ENCODE measurements at regions not wholly inside any gene's neighbourhood (a gene's known extent, or its start where the extent isn't known, plus 50 kb on each side); places are given as distances from the start of the nearest gene placed in this dataset.

GRCh38 chr2:106941372-106941993 is 55.5 kb upstream of the ST6GAL2 start:
- DNase-seq (ENCODE audit: low spot score): no peak
- no peak for FAIRE-seq

- DNase-seq (ENCODE audit: low spot score): no peak
- no peak for FAIRE-seq
Observed at GRCh38 chr2:106943468-106944200, 57.7 kb upstream of the ST6GAL2 start.

DNA sequence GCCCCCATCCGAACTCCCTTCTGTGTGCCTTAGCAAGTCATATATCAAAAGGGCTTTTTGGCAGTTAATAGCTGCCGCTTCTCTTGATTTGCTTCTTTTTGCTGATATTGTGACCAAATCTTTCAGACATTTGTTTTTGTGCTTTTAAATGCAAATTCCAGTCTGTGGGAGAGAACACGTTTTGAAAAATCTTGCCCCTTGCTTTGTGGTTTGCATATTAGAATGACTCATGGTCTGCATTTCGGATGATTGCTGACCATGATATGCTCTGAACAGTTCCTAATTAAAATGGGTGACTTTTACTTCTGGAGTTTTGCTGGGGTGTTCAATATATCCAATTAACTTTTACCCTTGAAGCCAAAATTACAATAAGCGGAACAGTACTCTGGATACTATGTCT is 58.2 kb upstream of the ST6GAL2 start:
- DNase-seq (ENCODE audit: low spot score): no peak
- no peak for FAIRE-seq

- FAIRE-seq (no peak), DNase-seq (ENCODE audit: low spot score) (no peak)
Observed at GRCh38 chr2:106948540-106948939, 62.6 kb upstream of the ST6GAL2 start.

GRCh38 chr2:106953236-106953635 is 67.3 kb upstream of the ST6GAL2 start:
- FAIRE-seq (no peak), DNase-seq (ENCODE audit: low spot score) (no peak)

- FAIRE-seq (no peak), DNase-seq (ENCODE audit: low spot score) (no peak)
Observed at GRCh38 chr2:106953779-106954178, 67.8 kb upstream of the ST6GAL2 start.

DNA sequence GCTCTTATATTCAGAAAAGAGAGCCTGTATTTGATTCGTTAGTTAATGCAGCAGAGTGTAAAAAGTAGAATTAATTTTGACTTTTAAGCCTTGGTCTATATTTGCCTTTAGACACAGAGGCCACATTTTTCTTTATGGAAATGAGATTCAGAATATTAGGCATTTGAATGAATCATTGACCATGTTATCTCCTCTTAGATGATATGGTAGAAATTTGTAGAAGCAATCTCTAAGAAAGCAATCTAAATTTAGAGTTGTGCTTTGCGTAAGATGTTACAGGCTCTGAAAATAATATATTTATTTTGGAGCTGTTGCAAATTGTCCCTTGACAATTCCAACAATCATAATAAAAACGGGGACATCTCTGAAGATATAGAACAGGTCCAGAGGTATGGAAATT is 68.3 kb upstream of the ST6GAL2 start:
- FAIRE-seq (no peak), DNase-seq (ENCODE audit: low spot score) (no peak)

DNA sequence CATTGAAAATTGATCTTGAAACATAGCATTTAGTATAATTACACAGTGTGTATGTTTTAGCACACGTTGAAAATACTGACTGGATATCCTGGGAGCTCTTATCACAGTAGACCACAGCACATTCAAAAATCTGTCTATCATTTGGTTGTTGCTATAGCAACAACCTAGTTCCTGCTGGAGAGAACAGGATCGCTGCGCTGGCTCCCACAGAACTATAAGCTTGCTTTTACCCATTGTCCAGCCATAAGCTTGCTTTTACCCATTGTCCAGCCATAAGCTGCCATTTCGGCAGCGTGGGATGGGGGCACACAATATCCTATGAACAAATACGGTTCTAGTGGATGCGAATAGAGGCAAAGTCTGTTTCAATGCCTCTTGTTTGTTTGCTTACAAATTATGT is 70.4 kb upstream of the ST6GAL2 start:
- DNase-seq (ENCODE audit: low spot score) (no peak), FAIRE-seq (no peak)

- FAIRE-seq (no peak), DNase-seq (ENCODE audit: low spot score) (peak; percentile 20)
Observed at GRCh38 chr2:106956879-106957278, 70.9 kb upstream of the ST6GAL2 start.

DNA sequence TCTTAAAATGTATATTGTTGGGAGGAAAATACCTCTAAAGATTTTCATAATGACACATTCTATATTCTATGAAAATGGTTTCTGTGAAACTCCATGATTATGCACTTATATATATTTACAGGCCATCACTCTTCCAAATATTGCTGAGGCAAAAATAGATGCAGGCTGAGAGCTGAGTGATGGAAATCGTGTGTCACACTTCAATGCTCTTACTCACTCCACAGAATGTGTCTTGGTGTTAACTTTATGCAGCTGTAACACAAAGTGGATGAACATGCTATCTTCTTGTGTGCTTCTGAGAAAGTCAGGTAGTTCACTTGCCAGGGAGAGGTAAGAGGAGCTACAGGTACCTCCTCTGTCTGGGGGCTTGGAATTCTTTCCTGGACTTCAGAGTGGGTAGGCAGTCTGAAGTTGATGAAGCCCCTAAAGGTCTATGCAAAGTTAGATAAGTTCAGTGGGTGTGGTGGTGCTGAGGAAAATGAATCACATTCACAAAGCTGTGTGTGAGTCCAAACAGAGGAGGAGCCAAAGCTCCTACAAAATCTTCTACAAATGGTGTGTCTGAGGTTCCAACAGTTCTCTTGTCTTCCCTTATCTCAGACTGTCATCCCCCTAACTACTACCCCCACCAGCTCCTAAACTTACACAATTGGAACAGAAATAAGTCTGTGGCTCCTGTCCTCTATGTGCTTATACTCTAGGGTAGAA is 74.2 kb upstream of the ST6GAL2 start:
- FAIRE-seq (no peak), DNase-seq (ENCODE audit: low spot score) (no peak)

DNA sequence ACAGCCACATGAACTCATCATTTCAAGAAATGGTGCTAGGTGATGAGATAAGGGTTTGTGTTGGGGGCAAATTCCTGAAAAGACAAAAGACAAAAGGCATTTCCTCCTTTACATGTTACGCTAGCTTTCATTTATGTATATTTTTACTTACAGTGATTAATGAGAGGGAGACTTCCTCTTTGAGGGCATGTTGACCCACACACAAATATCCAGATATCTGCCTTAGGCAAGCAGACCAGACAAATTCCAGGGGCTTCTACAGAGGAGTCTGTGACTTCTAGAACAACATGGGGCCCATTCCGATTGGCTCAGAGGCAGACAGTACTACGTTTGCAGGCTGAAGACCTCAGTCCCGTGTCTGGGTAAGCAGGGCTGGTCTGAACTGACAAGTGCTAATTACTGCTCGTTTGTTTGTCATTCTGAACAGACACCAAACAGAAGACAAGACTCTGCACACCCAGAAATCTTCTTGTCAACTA is 74.8 kb upstream of the ST6GAL2 start:
- DNase-seq (ENCODE audit: low spot score): no peak

GRCh38 chr2:106961328-106961727 is 75.4 kb upstream of the ST6GAL2 start:
- FAIRE-seq: no peak
- DNase-seq (ENCODE audit: low spot score): no peak

More for the DNA sequence above, 74.8 kb upstream of the ST6GAL2 start:
- FAIRE-seq: no peak

DNA sequence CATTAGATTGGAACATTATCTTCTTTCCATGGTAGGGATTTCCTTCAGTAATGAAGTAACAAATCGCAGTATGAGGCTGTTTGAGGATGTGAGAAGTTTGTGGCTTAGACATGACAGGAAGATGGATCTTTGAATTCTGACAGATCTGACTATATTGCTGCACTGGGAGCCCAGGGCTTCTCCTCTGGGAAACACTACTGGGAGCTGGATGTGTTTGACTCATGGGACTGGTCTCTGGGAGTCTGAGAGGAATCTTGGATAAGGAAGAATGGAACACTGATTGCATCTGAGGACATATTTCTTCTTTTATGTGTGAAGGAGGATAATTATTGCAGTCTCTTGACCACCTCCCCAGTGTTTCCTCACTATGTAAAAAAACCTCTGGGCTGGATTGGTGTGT is 77.2 kb upstream of the ST6GAL2 start:
- no peak for DNase-seq (ENCODE audit: low spot score)
- no peak for FAIRE-seq

- DNase-seq (ENCODE audit: low spot score): no peak
- no peak for FAIRE-seq
Observed at GRCh38 chr2:106963893-106964292, 77.9 kb upstream of the ST6GAL2 start.

- DNase-seq (ENCODE audit: low spot score) (no peak), FAIRE-seq (no peak)
Observed at GRCh38 chr2:106965611-106966010, 79.6 kb upstream of the ST6GAL2 start.

DNA sequence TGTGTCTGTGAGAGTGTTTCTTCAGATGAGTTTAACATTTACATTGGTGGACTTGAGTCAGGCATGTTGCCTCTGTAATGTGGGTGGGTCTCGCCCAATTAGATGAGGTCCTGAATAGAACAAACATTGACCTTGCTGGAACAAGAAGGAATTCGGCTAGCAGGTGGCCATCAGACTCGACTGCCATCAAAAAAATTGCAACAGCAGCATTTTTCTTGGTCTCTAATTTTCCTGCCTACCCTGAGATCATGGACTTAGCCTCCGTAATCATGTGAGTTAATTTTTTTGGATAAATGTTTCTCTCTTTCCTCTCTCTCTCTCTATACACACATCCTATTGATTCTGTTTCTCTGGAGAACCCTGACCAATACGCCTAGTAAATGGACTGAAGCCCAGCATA is 83.8 kb upstream of the ST6GAL2 start:
- DNase-seq (ENCODE audit: low spot score) (no peak), FAIRE-seq (no peak)

GRCh38 chr2:106970471-106971261 is 84.7 kb upstream of the ST6GAL2 start:
- no peak for FAIRE-seq
- DNase-seq (ENCODE audit: low spot score): peak; percentile 38

DNA sequence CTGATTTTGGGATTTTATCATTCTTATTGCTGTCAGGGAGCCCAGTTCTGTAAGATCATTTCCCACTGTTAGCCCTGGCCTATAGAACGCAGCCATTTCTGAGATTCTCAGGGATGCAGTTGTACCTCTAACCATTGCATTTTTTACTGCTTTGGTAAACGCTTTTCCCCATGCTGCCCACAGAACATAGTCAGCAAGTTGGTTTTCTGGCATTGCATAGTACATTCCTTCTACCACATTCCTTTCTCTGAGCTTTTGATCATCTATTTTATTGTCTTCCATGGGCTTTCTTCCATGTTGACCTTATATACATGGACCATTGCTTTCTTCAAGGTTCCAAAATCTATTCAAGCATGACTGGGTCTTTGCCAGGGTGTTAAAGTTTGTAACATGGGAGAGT is 86.8 kb upstream of the ST6GAL2 start:
- peak; percentile 35 for DNase-seq (ENCODE audit: low spot score)
- no peak for FAIRE-seq

GRCh38 chr2:106974891-106975290 is 88.9 kb upstream of the ST6GAL2 start:
- DNase-seq (ENCODE audit: low spot score) (no peak), FAIRE-seq (no peak)

GRCh38 chr2:106975641-106976040 is 89.7 kb upstream of the ST6GAL2 start:
- no peak for FAIRE-seq

GRCh38 chr2:106976548-106976947 is 90.6 kb upstream of the ST6GAL2 start:
- DNase-seq (ENCODE audit: low spot score) (no peak), FAIRE-seq (no peak)

More at GRCh38 chr2:106975641-106976040, 89.7 kb upstream of the ST6GAL2 start:
- DNase-seq (ENCODE audit: low spot score): no peak

DNA sequence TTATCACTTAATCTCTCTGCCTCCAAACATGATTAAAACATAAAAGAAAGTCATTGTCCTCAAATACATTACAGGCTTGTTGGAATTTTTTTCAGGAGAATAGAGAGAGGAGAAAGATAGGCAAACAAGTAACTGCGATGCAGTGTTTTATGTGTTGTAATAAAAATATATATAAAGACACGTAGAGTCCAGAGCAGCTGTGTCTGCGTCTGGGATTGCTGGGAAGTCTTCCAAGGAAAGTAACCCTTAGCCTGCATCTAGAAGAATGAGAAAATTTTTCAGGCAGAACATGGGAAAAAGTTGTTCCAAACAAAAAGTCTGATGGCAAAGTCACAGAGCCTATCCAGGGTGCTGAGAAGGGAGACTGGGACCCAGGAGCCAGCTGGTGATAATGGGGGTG is 91.8 kb upstream of the ST6GAL2 start:
- FAIRE-seq (no peak), DNase-seq (ENCODE audit: low spot score) (no peak)
